Stimulated activated naive CD4-positive, alpha-beta T cell (primary cell): ENCODE measurements at regions not wholly inside any gene's neighbourhood (a gene's known extent, or its start where the extent isn't known, plus 50 kb on each side); places are given as distances from the start of the nearest gene placed in this dataset.
"Not testable (repeated sequence)": the region's sequence is repeated elsewhere in the genome, so short reads cannot be mapped to it uniquely, and the experiment has no call there.

ENCODE experiments used
- DNase-seq, 6 experiments: peaks; one replicate each; lab custom pipeline; 2025; lab: John Stamatoyannopoulos, UW

- no peak for DNase-seq
Measured at GRCh38 chr18:66872277-66872676, 268.4 kb upstream of the CDH19 start.

GRCh38 chr18:66867653-66868052 lies 263.8 kb upstream of the CDH19 start:
- no peak for DNase-seq

- DNase-seq, result not testable (repeated sequence)
Measured at GRCh38 chr18:66866427-66866940, 262.6 kb upstream of the CDH19 start.

GRCh38 chr18:66838340-66838987 lies 234.6 kb upstream of the CDH19 start:
- DNase-seq, result no peak

- DNase-seq, result no peak
Measured at GRCh38 chr18:66833646-66834045, 229.8 kb upstream of the CDH19 start.

GRCh38 chr18:66826211-66826610 lies 222.3 kb upstream of the CDH19 start:
- no peak for DNase-seq

- DNase-seq, result no peak
Measured at GRCh38 chr18:66825347-66825746, 221.5 kb upstream of the CDH19 start.

- DNase-seq, result no peak
Measured at GRCh38 chr18:66819235-66819634, 215.3 kb upstream of the CDH19 start.

- DNase-seq, result no peak
Measured at GRCh38 chr18:66813138-66813537, 209.2 kb upstream of the CDH19 start.

- no peak for DNase-seq
Measured at GRCh38 chr18:66795051-66795450, 191.2 kb upstream of the CDH19 start.

GRCh38 chr18:66792466-66792865 lies 188.6 kb upstream of the CDH19 start:
- no peak for DNase-seq

GRCh38 chr18:66780609-66781008 lies 176.7 kb upstream of the CDH19 start:
- no peak for DNase-seq

- DNase-seq, result no peak
Measured at GRCh38 chr18:66778048-66778447, 174.2 kb upstream of the CDH19 start.

- no peak for DNase-seq
Measured at GRCh38 chr18:66769375-66769774, 165.5 kb upstream of the CDH19 start.

GRCh38 chr18:66764230-66764629 lies 160.3 kb upstream of the CDH19 start:
- no peak for DNase-seq

- DNase-seq, result no peak
Measured at GRCh38 chr18:66761166-66761565, 157.3 kb upstream of the CDH19 start.

GRCh38 chr18:66760559-66760958 lies 156.7 kb upstream of the CDH19 start:
- DNase-seq, result no peak

GRCh38 chr18:66759050-66759828 lies 155.3 kb upstream of the CDH19 start:
- DNase-seq, result no peak

GRCh38 chr18:66757946-66758345 lies 154.1 kb upstream of the CDH19 start:
- DNase-seq, result no peak

- no peak for DNase-seq
Measured at GRCh38 chr18:66754335-66754734, 150.4 kb upstream of the CDH19 start.

- DNase-seq, result no peak
Measured at GRCh38 chr18:66752733-66753132, 148.8 kb upstream of the CDH19 start.

GRCh38 chr18:66749481-66750035 lies 145.7 kb upstream of the CDH19 start:
- DNase-seq, result no peak

GRCh38 chr18:66749030-66749429 lies 145.1 kb upstream of the CDH19 start:
- no peak for DNase-seq
